Daoy (cell line): ENCODE measurements at regions not wholly inside any gene's neighbourhood (a gene's known extent, or its start where the extent isn't known, plus 50 kb on each side); places are given as distances from the start of the nearest gene placed in this dataset.
"Not testable (repeated sequence)": the region's sequence is repeated elsewhere in the genome, so short reads cannot be mapped to it uniquely, and the experiment has no call there.

Source experiments
- DNase-seq: peaks from one replicate; pipeline ENCODE4 v3.0.0-alpha.2; 2015; ENCODE audit warnings: low read depth

DNA sequence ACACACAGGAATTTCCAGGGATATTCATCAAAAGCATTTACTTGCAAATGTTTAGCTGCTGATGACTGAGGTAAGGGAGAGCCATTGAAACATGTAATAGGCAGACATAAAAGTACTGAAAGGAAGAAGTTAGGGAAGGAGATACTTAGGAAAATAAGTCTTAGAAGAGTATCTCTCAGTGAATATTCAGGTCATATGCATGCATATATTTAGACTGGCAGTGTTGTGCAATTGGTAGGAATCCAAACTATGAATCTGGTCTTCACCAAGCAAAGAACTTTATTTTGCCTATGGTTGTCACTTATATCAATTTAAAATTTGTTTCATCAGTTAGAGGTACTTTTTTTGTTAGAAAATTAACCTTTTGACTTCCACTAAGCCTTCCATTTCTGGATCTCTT lies 1490.7 kb downstream of the SUCLG1 start:
- DNase-seq: no peak

DNA sequence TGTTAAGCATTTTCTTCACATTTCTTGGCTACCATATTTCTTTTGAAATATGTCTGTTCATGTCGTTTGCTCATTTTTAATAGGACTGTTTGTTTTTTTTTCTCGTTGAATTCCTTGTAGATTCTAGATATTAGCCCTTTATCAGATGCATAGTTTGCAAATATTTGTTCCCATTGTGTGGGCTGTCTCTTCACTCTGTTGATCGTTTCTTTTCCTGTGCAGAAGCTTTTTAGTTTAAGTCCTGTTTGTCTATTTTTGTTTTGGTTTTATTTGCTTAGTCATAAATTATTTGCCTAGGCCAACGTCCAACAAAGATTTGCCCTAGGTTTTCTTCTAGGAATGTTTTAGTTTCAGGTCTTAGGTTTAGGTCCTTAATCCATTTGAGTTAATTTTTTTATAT lies 1494.7 kb downstream of the SUCLG1 start:
- no peak for DNase-seq

DNA sequence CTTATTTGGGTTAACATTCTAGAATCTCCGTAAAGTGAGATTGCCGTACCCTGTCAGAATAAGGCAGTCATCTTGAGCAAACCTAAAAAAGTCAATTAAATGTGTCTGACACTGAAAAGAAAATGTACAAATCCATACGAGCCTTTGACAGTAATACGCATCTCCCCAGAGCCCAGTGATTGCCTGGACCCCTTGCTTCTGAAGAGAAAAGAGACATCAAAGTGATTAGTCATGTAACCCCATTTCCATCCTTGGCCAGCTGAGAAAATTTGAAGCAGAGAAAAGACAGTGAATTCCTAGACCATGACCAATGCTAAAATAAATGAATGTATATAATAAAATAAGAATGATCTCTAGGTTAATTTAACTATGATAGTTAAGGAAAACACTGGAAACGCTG lies 1499.4 kb downstream of the SUCLG1 start:
- DNase-seq: no peak

DNA sequence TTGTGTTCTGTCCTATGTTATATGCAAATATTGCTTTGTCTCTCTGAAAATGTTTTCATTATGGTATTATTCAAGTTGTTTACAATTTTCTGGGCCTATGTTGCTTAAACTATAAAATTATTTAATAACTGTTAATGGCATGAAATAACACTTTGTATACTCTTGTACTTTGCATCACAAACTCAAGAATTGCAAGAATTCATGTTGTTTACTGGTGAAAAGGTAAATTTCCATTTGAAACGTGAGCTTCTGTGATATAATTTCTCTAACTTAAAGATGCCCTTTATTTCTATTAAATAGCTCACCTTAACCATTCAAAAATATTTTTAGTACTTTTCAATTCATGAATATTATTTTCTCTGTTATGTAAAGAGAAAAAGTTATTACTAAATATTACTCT lies 1504.2 kb downstream of the SUCLG1 start:
- no peak for DNase-seq

DNA sequence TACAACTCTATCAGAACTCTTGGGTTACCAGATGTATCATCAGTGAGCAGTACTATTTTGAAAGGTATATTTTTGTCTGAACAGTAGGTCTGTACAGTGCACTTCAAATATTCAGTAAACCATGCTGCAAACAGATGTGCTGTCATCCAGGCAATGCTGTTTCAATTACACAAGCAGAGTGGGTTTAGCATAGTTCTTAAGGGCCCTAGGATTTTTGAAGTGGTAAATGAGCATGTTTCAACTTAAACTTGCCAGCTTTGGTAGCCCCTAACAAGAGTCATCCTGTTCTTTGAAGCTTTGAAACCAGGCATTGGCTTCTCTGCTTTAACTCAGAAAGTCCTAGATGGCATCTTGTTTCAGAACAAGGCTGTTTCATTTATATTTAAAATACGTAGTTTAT lies 1519.9 kb downstream of the SUCLG1 start:
- no peak for DNase-seq

DNA sequence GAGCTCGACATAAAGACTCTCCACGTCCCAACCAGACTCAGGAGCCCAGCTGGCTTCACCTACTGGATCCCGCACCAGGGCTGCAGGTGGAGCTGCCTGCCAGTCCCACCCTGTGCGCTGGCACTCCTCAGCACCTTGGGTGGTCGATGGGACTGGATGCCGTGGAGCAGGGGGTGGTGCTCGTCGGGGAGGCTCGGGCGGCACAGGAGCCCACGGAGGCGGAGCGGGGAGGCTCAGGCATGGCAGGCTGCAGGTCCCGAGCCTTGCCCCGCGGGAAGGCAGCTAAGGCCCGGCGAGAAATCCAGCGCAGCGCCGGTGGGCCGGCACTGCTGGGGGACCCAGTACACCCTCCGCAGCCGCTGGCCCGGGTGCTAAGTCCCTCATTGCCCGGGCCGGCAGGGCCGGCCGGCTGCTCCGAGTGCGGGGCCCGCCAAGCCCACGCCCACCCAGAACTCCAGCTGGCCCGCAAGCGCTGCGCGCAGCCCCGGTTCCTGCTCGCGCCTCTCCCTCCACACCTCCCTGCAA lies 1520.7 kb downstream of the SUCLG1 start:
- DNase-seq: not testable (repeated sequence)

DNA sequence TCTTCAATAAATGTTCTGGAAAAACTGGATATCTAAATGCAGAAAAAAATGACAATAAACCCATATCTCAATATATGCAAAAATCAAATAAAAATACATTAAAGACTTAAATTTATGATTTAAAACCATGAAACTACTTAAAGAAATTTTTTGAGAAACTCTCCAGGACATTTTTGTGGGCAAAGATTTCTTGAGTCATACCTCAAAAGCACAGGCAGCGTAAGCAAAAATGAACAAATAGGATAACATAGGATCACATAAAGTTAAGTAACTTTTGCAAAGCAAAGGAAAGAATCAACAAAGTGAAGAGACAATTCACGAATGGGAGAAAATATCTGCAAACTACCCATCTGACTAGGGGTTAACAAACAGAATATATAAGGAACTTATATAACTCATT lies 1545.5 kb downstream of the SUCLG1 start:
- no peak for DNase-seq

DNA sequence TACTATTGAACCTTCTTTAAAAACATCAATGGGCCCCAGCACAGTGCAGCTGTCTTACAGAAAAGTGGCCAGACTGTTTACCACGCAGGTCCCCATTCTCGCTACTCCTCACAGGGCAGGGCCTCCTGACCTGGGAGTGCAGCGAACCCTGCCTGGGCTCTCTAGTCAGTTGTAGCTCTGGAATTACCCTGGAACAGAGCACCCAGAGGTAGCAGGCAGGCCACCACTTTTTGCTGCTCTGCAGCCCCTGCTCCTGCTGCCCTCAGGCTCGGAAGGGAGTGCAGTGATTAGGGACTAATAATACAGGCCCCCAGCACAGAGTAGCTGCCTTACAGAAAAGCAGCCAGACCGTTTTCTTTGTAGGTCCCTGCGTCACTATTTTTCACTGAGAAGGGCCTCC lies 1563.0 kb downstream of the SUCLG1 start:
- DNase-seq: no peak

DNA sequence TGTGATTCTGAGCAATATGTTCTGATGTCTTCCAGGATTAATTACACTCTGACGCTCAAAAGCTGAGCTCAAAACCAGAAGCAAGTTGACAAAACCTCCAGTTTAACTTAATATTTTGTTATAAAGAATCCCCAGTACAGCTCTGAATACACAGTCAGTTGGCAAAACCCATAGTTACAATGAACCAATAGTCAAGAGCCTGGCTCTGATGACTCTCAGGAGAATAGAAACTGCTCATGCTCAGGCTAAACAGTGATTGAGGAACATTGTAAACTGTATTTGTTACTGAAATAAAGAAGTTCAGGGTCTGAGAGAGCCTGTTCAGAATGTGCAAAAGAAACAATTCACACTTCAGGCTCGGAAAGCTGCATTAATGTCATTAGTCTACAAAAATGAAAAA lies 1565.9 kb downstream of the SUCLG1 start:
- no peak for DNase-seq

DNA sequence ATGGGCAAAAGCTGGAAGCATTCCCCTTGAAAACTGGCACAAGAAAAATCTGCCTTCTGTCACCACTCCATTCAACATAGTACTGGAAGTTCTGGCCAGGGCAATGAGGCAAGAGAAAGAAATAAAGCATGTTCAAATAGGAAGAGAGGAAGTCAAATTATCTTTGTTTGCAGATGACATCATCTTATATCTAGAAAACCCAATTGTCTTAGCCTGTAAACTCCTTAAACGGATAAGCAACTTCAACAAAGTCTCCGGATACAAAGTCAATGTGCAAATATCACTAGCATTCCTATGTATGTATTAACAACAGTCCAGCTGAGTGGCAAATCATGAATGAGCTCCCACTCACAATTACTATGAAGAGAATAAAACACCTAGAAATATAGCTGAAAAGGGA lies 1579.3 kb downstream of the SUCLG1 start:
- DNase-seq: no peak

DNA sequence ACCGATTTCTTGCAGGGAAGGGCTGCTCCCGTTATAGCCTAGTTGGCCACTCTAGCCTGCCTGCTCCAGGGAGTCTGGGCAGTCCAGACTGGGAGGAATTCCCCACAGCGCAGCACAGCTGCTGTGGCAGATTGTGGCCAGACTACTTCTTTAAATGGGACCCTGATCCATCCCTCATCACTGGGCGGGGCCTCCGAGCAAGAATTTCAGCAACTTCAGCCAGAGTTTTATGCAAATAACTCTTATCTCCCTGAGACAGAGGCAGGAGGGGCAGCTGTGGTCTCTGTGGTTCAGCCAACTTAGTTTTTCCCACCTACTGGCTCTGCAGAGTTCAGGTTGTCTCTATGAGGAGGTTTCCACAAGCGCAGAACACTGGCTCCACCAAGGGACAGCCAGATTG lies 1583.2 kb downstream of the SUCLG1 start:
- no peak for DNase-seq

DNA sequence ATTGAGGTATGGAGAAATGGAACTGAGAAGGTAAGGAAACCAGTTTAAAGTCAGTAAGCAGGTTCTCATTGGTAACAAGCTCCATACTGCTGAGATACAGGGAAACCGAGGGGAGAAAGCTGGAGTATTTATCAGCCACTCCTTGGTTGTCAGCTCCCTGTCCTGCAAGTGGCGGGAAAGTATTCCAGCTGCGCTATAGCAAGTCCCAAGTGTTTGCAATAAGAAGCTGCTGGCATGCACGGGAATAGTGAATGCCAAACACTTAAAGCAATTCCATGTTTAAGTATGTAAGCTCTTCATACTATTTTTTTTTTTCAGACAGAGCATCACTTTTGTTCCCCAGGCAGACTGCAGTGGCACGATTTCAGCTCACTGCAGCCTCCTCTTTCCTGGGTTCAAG lies 1601.1 kb downstream of the SUCLG1 start:
- DNase-seq: no peak

DNA sequence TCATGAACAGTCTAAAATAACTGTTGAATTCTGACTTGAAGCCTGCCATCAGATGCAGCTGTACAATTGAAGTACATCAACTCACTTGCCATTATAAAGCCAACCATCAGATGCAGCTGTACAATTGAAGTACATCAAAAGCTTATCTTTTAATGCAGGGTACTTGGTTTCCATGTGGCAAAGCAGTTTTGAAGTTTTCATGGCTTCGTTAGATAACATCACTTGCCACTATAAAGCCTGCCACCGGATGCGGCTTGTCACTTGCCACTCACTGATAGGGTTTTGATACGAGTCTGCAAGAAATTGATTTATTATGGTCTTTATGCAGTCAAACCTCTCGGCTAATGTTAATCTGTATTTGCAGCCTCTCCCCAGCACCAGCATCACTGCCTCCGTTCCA lies 1605.8 kb downstream of the SUCLG1 start:
- DNase-seq: no peak

DNA sequence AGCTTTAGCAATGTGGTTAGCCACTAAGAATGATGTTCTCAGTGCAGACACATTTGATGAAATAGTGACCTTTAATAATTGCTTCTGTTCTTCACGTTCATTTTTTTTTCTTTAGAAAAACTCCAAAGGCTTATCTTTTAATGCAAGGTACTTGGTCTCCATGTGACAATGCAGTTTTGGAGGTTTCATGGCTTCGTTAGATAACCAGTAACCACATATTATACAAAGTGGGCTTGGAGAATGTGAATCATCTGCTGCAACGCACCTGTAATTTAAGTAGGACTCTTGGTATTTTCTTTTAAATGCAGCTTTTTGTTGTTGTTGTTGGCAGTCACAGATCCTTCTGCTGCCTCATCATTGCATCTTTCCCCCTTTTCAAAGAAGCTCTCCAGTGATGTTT lies 1606.3 kb downstream of the SUCLG1 start:
- no peak for DNase-seq

DNA sequence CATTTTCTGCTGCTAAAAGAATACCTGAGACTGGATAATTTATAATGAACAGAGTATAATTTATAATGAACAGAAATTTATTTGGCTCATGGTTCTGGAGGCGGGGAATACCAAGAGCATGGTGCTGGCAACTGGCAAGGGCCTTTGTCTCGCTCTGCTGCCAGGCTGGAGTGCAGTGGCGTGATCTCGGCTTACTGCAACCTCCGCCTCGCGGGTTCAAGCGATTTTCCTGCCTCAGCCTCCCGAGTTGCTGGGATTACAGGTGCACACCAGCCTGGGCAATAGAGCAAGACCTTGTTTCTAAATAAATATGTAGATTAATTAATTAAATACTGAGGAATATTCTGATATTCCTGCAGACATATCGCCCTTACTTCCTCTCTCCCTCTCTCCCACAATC lies 1610.8 kb downstream of the SUCLG1 start:
- DNase-seq: no peak

DNA sequence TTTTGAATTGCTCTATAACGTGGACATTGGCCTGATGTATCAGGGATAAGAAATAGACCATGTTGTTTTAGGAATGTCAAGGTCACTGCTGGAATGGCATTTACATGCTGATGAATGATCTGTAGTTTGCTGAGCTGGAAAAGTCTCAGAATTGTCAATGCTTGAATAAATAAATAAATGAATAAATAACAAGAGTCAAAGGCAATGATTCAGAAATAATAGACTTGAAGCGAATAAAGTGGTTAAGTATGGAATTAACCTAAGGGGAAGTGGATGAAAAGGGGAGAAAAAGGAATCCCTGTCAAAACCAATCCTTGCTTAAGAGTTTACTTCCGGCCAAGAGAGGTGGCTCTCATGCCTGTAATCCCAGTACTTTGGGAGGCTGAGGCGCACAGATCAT lies 1620.0 kb downstream of the SUCLG1 start:
- DNase-seq: no peak

DNA sequence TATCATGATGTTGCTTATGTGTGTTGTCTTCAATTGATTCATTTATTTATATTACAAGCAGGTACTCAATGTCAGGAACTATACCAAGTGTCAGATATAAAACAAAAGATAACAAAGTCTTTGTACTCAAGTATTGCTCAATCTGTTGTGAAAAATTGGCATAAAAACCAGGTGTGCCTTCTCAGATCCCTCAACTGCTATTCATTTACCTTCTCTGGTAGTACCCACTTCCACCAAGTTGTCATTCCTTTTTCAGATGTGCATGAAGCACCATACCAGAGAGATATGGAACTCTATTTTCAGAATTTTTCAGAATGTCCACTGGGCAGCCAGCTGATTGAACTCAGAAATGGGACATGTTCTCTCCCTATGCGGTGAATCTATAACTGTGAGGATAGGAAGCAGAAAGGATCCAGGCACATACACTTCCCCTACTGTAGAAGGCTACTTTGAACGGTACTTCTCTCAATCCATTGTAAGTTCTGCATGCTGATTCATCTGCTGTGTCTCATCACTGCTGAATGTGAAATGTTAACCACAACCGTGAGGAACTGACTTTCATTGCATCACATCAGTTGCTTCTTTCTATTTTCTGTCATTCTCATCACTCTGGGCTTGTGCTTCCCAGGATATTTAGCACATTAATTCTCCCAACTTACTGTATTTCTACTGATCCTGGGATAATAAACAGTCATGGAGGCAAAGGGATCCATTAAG lies 1621.3 kb downstream of the SUCLG1 start:
- no peak for DNase-seq

DNA sequence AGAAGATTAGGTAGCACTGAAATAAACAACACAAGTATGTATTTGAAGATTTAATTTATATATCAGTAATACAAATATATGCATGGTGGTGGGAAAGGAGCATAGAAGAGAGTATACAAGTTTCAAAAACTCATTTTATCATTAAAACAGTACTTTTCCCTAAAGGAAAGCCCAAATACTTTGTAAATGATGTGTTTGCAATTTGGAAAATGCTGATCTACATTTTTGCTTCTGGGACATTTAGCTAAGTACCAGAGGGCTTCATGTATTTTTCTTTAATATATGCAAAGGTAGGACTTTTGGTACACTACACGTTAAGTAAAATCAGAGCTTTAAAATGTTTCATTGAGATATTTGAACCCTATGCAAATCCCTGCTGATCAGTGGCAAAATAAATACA lies 1624.2 kb downstream of the SUCLG1 start:
- no peak for DNase-seq

DNA sequence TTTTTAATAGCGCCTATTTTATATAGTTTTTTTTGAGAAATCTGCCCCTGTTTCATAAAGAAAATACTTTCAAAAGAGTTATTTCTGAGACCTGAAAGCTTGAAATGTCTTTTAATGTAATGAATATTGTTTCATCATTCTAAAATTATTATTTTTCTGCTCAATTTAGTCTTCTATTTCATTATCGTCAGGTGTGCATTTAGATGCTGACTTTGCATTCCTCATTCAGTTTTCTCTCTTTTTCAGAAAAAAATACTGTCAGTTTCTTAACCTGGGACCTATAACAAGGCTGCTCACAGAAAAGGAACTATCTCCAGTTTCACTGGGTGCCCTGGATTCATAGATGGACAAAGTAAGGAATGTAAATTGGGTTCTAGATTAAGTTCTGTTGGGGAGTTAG lies 1631.7 kb downstream of the SUCLG1 start:
- DNase-seq: no peak

DNA sequence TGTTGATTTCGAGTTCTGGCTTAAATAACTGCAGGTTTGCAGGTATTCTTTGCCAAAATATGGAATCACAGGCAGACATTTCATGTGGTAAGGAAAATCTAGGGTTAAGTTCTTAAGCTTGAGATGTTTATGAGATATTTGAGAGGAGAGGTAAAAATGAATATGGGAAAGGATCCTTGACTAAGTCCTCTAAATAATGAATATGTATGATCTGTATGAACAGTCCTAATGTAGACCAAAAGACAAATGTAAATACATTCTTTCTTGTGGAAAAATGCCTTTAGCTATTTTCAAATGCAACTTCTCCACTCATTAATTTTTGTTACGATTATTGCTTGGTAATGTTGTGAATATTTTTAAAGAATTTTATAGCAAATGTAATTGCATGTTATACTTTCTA lies 1632.6 kb downstream of the SUCLG1 start:
- DNase-seq: no peak

DNA sequence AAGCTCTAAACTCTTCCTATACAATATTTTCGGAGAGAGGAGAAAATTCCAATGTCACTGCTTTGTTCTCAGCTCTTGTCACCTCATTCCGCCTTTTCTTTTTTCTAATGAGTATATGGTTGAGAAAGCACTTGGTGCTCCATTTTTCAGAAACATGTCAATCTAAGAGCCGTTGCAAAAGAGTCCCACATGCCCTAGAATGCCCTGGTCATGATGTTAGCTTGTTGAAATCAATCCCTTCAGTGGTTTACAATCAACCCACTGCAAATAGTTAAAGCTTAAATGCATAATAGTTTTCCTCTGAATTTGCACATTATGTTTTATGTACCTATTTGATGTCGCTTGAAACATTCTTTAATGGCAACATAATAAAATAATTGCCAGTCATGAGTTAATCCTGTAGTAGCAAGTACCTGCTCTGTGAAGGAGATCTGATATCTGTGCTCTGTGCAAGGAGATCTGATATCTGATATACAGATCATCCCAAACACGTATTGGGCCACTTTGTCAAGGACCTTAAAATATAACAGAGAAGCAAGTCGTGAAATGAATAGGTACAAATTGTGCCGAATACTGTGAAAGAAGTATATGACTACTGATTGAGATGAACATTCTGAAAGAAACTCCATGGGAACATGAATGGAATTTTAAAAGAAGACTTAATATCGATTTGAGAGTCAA lies 1633.5 kb downstream of the SUCLG1 start:
- no peak for DNase-seq

DNA sequence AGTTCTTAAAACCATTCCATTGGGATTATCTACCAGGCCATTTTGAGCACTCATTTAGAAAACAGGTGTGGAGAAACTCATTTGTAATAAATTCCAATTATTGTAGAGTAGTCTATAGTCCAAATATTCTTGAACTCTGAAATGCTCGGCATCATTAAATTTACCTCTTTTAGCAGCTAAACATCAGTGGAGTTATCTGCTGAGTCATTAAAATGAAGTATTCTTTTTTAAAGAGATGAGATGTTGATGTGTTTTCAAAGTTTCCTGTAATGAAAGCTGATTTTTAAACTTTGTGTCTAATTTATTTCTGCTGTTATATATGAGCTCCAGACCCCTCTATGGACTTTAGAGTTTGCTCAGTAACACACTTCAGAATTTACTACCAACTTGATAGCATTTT lies 1635.2 kb downstream of the SUCLG1 start:
- no peak for DNase-seq

DNA sequence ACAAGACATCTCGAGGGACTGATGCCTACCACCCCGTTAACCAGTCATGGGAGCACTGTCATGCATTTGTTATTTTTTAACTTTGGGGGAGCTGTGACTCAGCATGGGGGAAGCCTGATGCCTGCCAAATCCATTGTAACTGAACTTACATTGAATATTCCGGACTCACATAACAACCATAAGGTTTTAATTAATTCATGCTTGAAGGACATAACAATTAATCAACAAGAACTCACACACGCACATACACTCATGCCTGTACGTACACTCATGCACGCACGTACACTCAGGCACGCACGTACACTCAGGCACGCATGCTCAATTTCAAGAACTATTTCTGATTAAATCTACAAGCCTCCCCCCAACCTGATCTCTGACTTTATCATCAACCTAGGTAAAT lies 1639.1 kb downstream of the SUCLG1 start:
- DNase-seq: no peak

DNA sequence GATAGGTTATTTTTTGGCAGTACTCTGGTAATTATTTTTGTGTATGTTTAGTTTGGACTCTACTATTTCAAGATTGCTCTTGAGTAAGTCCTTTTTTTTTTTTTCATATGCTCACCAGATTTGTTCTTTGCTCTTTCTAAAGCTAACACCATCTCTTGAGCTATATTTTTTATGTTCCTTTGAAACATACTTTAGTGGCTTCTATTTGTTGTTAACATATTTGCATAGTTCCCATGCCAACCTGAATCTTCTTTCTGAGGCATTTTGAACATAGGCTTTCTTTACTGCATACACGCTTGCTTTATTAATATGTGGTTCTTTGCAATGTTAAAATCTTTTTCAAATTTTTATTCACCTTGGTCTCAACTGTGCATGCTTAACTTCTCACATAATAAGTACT lies 1644.9 kb downstream of the SUCLG1 start:
- no peak for DNase-seq
